ENCODE measurements at regions not wholly inside any gene's neighbourhood (a gene's known extent, or its start where the extent isn't known, plus 50 kb on each side); places are given as distances from the start of the nearest gene placed in this dataset.
A peak's percentile ranks its signal among the peaks of the same experiment; 100 is the strongest.

- no peak for DNase-seq
These were observed 154.6 kb upstream of the TSHZ2 start for GRCh38 chr20:52817511-52817910.

- DNase-seq, result no peak
These were observed 157.8 kb upstream of the TSHZ2 start for GRCh38 chr20:52814371-52814770.

GRCh38 chr20:52812231-52812847, 159.8 kb upstream of the TSHZ2 start:
- DNase-seq, result no peak

- DNase-seq, result no peak
These were observed 163.2 kb upstream of the TSHZ2 start for GRCh38 chr20:52809003-52809402.

GRCh38 chr20:52806918-52807317, 165.2 kb upstream of the TSHZ2 start:
- no peak for DNase-seq

- DNase-seq, result peak; percentile 18
These were observed 166.3 kb upstream of the TSHZ2 start for GRCh38 chr20:52805843-52806242.

- no peak for DNase-seq
These were observed 166.9 kb upstream of the TSHZ2 start for GRCh38 chr20:52805296-52805571.

- no peak for DNase-seq
These were observed 167.5 kb upstream of the TSHZ2 start for GRCh38 chr20:52804497-52805295.

- DNase-seq, result peak; percentile 47
These were observed 170.5 kb upstream of the TSHZ2 start for GRCh38 chr20:52801628-52802006.

- DNase-seq, result peak; percentile 15
These were observed 171.2 kb upstream of the TSHZ2 start for GRCh38 chr20:52800734-52801627.

- peak; percentile 57 for DNase-seq
These were observed 173.0 kb upstream of the TSHZ2 start for GRCh38 chr20:52799130-52799529.

GRCh38 chr20:52798124-52798523, 174.0 kb upstream of the TSHZ2 start:
- DNase-seq, result no peak

GRCh38 chr20:52794853-52795252, 177.3 kb upstream of the TSHZ2 start:
- no peak for DNase-seq

- DNase-seq, result no peak
These were observed 178.7 kb upstream of the TSHZ2 start for GRCh38 chr20:52793339-52793963.

GRCh38 chr20:52791091-52791490, 181.1 kb upstream of the TSHZ2 start:
- no peak for DNase-seq

GRCh38 chr20:52789716-52790115, 182.4 kb upstream of the TSHZ2 start:
- no peak for DNase-seq

- no peak for DNase-seq
These were observed 184.2 kb upstream of the TSHZ2 start for GRCh38 chr20:52787962-52788361.

GRCh38 chr20:52787216-52787615, 184.9 kb upstream of the TSHZ2 start:
- DNase-seq, result no peak

- no peak for DNase-seq
These were observed 186.5 kb upstream of the TSHZ2 start for GRCh38 chr20:52785679-52786078.

- DNase-seq, result no peak
These were observed 188.4 kb upstream of the TSHZ2 start for GRCh38 chr20:52783769-52784168.

GRCh38 chr20:52780462-52780861, 191.7 kb upstream of the TSHZ2 start:
- DNase-seq, result no peak

- no peak for DNase-seq
These were observed 193.0 kb upstream of the TSHZ2 start for GRCh38 chr20:52779125-52779524.

- no peak for DNase-seq
These were observed 195.0 kb upstream of the TSHZ2 start for GRCh38 chr20:52777171-52777570.
